ENCODE measurements at regions not wholly inside any gene's neighbourhood (a gene's known extent, or its start where the extent isn't known, plus 50 kb on each side); places are given as distances from the start of the nearest gene placed in this dataset.

- Histone ChIP-seq H4K91ac (ENCODE audit: insufficient read depth, low read depth, low read length) (no peak overlapping the region), H2BK120ac (ENCODE audit: low read depth, low read length) (no peak overlapping the region), H2BK5ac (ENCODE audit: low read depth, low read length, poor library complexity, severe bottlenecking) (no peak overlapping the region), H4K20me1 (ENCODE audit: insufficient read depth, low read length) (no peaks in the 10 kb centered on the region), H2BK15ac (ENCODE audit: low read depth, low read length) (no peak overlapping the region), H3K36me3 (ENCODE audit: control insufficient read depth, insufficient read depth, low read length) (no peaks in the 10 kb centered on the region), H3K9me1 (ENCODE audit: insufficient read depth, low read length) (no peaks in the 10 kb centered on the region), H3K9me3 (ENCODE audit: control insufficient read depth, insufficient read depth, low read length) (no peaks in the 10 kb centered on the region), H3K4me3 (ENCODE audit: insufficient read depth, low read depth, low read length) (no peak overlapping the region), H3K4me1 (ENCODE audit: control insufficient read depth, insufficient read depth, low read length) (no peaks in the 10 kb centered on the region), H3K23ac (ENCODE audit: low read depth, low read length) (no peak overlapping the region), H3K79me1 (ENCODE audit: low read depth in 1 of 2, low read length in 2 of 2) (no peaks in the 10 kb centered on the region), H2AK5ac (ENCODE audit: low read depth, low read length) (no peak overlapping the region), H3K9ac (ENCODE audit: low read depth, low read length) (no peak overlapping the region), H3K27me3 (ENCODE audit: control insufficient read depth, insufficient read depth, low read length) (peaks cover 12% of the 10 kb centered on the region), H2BK20ac (ENCODE audit: low read depth, low read length) (no peak overlapping the region), H2AFZ (replicated peaks; ENCODE audit: low read length, poor library complexity) (no peak overlapping the region), H3K18ac (ENCODE audit: low read depth, low read length) (no peak overlapping the region), H3K27ac (ENCODE audit: insufficient read depth, low read length) (no peak overlapping the region), H3K14ac (replicated peaks; ENCODE audit: low read depth, low read length) (no peak overlapping the region), H2AK9ac (replicated peaks; ENCODE audit: low read depth, low read length, poor library complexity) (no peak overlapping the region), H4K5ac (ENCODE audit: low read depth, low read length) (no peak overlapping the region), H3K56ac (ENCODE audit: extremely low read depth, insufficient read depth, low read length) (no peak overlapping the region), H4K8ac (ENCODE audit: low read depth in 2 of 2, low read length in 2 of 2) (no peak overlapping the region), H3K4ac (ENCODE audit: low read depth, low read length) (no peak overlapping the region), H3K4me2 (ENCODE audit: low read depth, low read length) (no peak overlapping the region)
- ChIA-PET CTCF (interaction anchor here (0.6 to 2.8 kb wide), 2 partner anchors 11 to 255 kb away, joined by 3 to 8 read pairs; no protein-coding TSS in a partner anchor), POLR2A (ENCODE audit: unreplicated experiment) (no interaction called here)
- dilution Hi-C loops (cut with HindIII; ENCODE audit: low sequenced_read_pairs, unreplicated experiment) (no loop called here), intact Hi-C loops (cut with micrococcal nuclease) (no loop called here), in situ Hi-C loops (cut with MboI; ENCODE audit: low sequenced_read_pairs) (no loop called here)
- no peak for TF ChIP-seq BHLHE40 (IDR thresholded peaks at IDR 0.05; ENCODE audit: low read depth, low read length)
- TF ChIP-seq USF2 (IDR thresholded peaks at IDR 0.05; ENCODE audit: low read depth, low read length): no peak
- TF ChIP-seq MXI1 (IDR thresholded peaks at IDR 0.05; ENCODE audit: borderline replicate concordance, low read depth, low read length): no peak
- TF ChIP-seq MAZ (IDR thresholded peaks at IDR 0.05; ENCODE audit: borderline replicate concordance, low read depth, low read length): no peak
- TF ChIP-seq FOS (IDR thresholded peaks at IDR 0.05; ENCODE audit: low read depth, low read length): no peak
- no peak for TF ChIP-seq CTCF (conservative IDR thresholded peaks at IDR 0.05; ENCODE audit: low read depth, low read length)
- no peak for TF ChIP-seq MAFK (IDR thresholded peaks at IDR 0.05; ENCODE audit: low read depth, low read length)
- no peak for TF ChIP-seq CEBPB (IDR thresholded peaks at IDR 0.05; ENCODE audit: low read depth, low read length)
- TF ChIP-seq ELK1 (IDR thresholded peaks at IDR 0.05; ENCODE audit: borderline replicate concordance, low read depth, low read length): no peak
- TF ChIP-seq RCOR1 (IDR thresholded peaks at IDR 0.05; ENCODE audit: insufficient replicate concordance, low read length): no peak
- TF ChIP-seq RFX5 (IDR thresholded peaks at IDR 0.05; ENCODE audit: low read depth, low read length): no peak
- TF ChIP-seq CHD1 (IDR thresholded peaks at IDR 0.05; ENCODE audit: low read depth, low read length): no peak
- BruUV-seq (replicated peaks): no TSS peak
- no peak for DNase-seq
- no peak for ATAC-seq (ENCODE audit: low read depth)
Observed at GRCh38 chr5:148720257-148720656, 65.9 kb upstream of the HTR4 start.
